ENCODE measurements at regions not wholly inside any gene's neighbourhood (a gene's known extent, or its start where the extent isn't known, plus 50 kb on each side); places are given as distances from the start of the nearest gene placed in this dataset.

GRCh38 chr5:42338136-42338535 lies 85.1 kb upstream of the GHR start:
- no peaks in the 10 kb centered on the region for H3K4me1 ChIP-seq (ENCODE audit: insufficient read depth, low read length)
- H3K36me3 ChIP-seq (ENCODE audit: insufficient read depth, low read length): no peaks in the 10 kb centered on the region
- no peak overlapping the region for H3K9ac ChIP-seq (ENCODE audit: low read depth, low read length)
- no peak overlapping the region for H3K4me3 ChIP-seq (ENCODE audit: low read length)
- H3K9me3 ChIP-seq (ENCODE audit: insufficient read depth, low read depth, low read length): peaks cover 16% of the 10 kb centered on the region
- no peaks in the 10 kb centered on the region for H3K27me3 ChIP-seq (ENCODE audit: insufficient read depth, low read length)
- no CpG with 5 or more reads among the region's 1 CpG for WGBS
- H3K27ac ChIP-seq (ENCODE audit: low read depth, low read length): no peak overlapping the region

- Histone ChIP-seq H3K9me3 (ENCODE audit: insufficient read depth, low read depth, low read length) (peaks cover 5% of the 10 kb centered on the region), H3K4me3 (ENCODE audit: low read length) (no peak overlapping the region), H3K9ac (ENCODE audit: low read depth, low read length) (no peak overlapping the region), H3K36me3 (ENCODE audit: insufficient read depth, low read length) (no peaks in the 10 kb centered on the region), H3K4me1 (ENCODE audit: insufficient read depth, low read length) (no peaks in the 10 kb centered on the region), H3K27me3 (ENCODE audit: insufficient read depth, low read length) (no peaks in the 10 kb centered on the region), H3K27ac (ENCODE audit: low read depth, low read length) (no peak overlapping the region)
- WGBS: 100% methylated on average over 1 of the region's 1 CpG
These were observed 74.1 kb upstream of the GHR start for GRCh38 chr5:42349163-42349562.

- Histone ChIP-seq H3K9ac (ENCODE audit: low read depth, low read length) (no peak overlapping the region), H3K27ac (ENCODE audit: low read depth, low read length) (no peak overlapping the region), H3K9me3 (ENCODE audit: insufficient read depth, low read depth, low read length) (peaks cover 5% of the 10 kb centered on the region), H3K27me3 (ENCODE audit: insufficient read depth, low read length) (no peaks in the 10 kb centered on the region), H3K36me3 (ENCODE audit: insufficient read depth, low read length) (no peaks in the 10 kb centered on the region), H3K4me1 (ENCODE audit: insufficient read depth, low read length) (no peaks in the 10 kb centered on the region), H3K4me3 (ENCODE audit: low read length) (no peak overlapping the region)
- 100% methylated on average over 1 of the region's 1 CpG for WGBS
These were observed 71.3 kb upstream of the GHR start for GRCh38 chr5:42351956-42352355.

GRCh38 chr5:42360056-42360455 lies 63.2 kb upstream of the GHR start:
- H3K9me3 ChIP-seq (ENCODE audit: insufficient read depth, low read depth, low read length): no peaks in the 10 kb centered on the region
- H3K36me3 ChIP-seq (ENCODE audit: insufficient read depth, low read length): no peaks in the 10 kb centered on the region
- WGBS: 86% methylated on average over 2 of the region's 2 CpGs
- no peaks in the 10 kb centered on the region for H3K27me3 ChIP-seq (ENCODE audit: insufficient read depth, low read length)
- H3K27ac ChIP-seq (ENCODE audit: low read depth, low read length): peak overlapping the region; percentile 78
- H3K9ac ChIP-seq (ENCODE audit: low read depth, low read length): 0 out of 2 replicates have a peak overlapping the region, but pooled peaks have one; percentile 39
- H3K4me1 ChIP-seq (ENCODE audit: insufficient read depth, low read length): peaks cover 28% of the 10 kb centered on the region
- no peak overlapping the region for H3K4me3 ChIP-seq (ENCODE audit: low read length)

GRCh38 chr5:42360616-42361314 lies 62.5 kb upstream of the GHR start:
- peak overlapping the region; percentile 39; the same call in 1 of the 2 replicates for H3K9ac ChIP-seq (ENCODE audit: low read depth, low read length)
- H3K4me3 ChIP-seq (ENCODE audit: low read length): 0 out of 2 replicates have a peak overlapping the region, but pooled peaks have one; percentile 3
- H3K27me3 ChIP-seq (ENCODE audit: insufficient read depth, low read length): no peaks in the 10 kb centered on the region
- H3K9me3 ChIP-seq (ENCODE audit: insufficient read depth, low read depth, low read length): no peaks in the 10 kb centered on the region
- H3K27ac ChIP-seq (ENCODE audit: low read depth, low read length): peak overlapping the region; percentile 78
- 10% methylated on average over 3 of the region's 3 CpGs for WGBS
- H3K4me1 ChIP-seq (ENCODE audit: insufficient read depth, low read length): peaks cover 28% of the 10 kb centered on the region
- no peaks in the 10 kb centered on the region for H3K36me3 ChIP-seq (ENCODE audit: insufficient read depth, low read length)

- no peaks in the 10 kb centered on the region for H3K36me3 ChIP-seq (ENCODE audit: insufficient read depth, low read length)
- H3K27ac ChIP-seq (ENCODE audit: low read depth, low read length): peak overlapping the region; percentile 78
- H3K9me3 ChIP-seq (ENCODE audit: insufficient read depth, low read depth, low read length): no peaks in the 10 kb centered on the region
- peaks cover 28% of the 10 kb centered on the region for H3K4me1 ChIP-seq (ENCODE audit: insufficient read depth, low read length)
- no peak overlapping the region for H3K4me3 ChIP-seq (ENCODE audit: low read length)
- no peaks in the 10 kb centered on the region for H3K27me3 ChIP-seq (ENCODE audit: insufficient read depth, low read length)
- WGBS: 26% methylated on average over 3 of the region's 3 CpGs
- no peak overlapping the region; the same call in 1 of the 2 replicates for H3K9ac ChIP-seq (ENCODE audit: low read depth, low read length)
These were observed 61.9 kb upstream of the GHR start for GRCh38 chr5:42361315-42361688.

- 95% methylated on average over 2 of the region's 2 CpGs for WGBS
These were observed 57.2 kb upstream of the GHR start for GRCh38 chr5:42366051-42366450.

More at GRCh38 chr5:42366051-42366450, 57.2 kb upstream of the GHR start:
- H3K36me3 ChIP-seq (ENCODE audit: insufficient read depth, low read length): no peaks in the 10 kb centered on the region
- H3K4me3 ChIP-seq (ENCODE audit: low read length): no peak overlapping the region
- no peak overlapping the region for H3K27ac ChIP-seq (ENCODE audit: low read depth, low read length)
- no peaks in the 10 kb centered on the region for H3K9me3 ChIP-seq (ENCODE audit: insufficient read depth, low read depth, low read length)
- H3K9ac ChIP-seq (ENCODE audit: low read depth, low read length): no peak overlapping the region
- no peaks in the 10 kb centered on the region for H3K27me3 ChIP-seq (ENCODE audit: insufficient read depth, low read length)
- peaks cover 13% of the 10 kb centered on the region for H3K4me1 ChIP-seq (ENCODE audit: insufficient read depth, low read length)
